ENCODE measurements at regions not wholly inside any gene's neighbourhood (a gene's known extent, or its start where the extent isn't known, plus 50 kb on each side); places are given as distances from the start of the nearest gene placed in this dataset.

- TF ChIP-seq CTCF (IDR thresholded peaks at IDR 0.05) (no peak), POLR2A (IDR thresholded peaks at IDR 0.05) (no peak)
Measured at GRCh38 chr12:103160622-103161021, 203.1 kb downstream of the ASCL1 start.

Data from lower leg skin (tissue), 3 donors.